Left ventricle myocardium inferior (tissue), 1 donor: ENCODE measurements at regions not wholly inside any gene's neighbourhood (a gene's known extent, or its start where the extent isn't known, plus 50 kb on each side); places are given as distances from the start of the nearest gene placed in this dataset.

Experiments used
- DNase-seq: peaks from one replicate; pipeline ENCODE4 v3.0.0-alpha.2; 2020
- H3K27ac ChIP-seq: fragments of 200-600 bp; replicated peaks from 2 replicates; pipeline ENCODE4 v1.8.0; 2021
- H3K27me3 ChIP-seq: fragments of 200-600 bp; 2 replicates; pipeline ENCODE4 v1.8.0; 2021; ENCODE audit warnings: low read depth
- H3K36me3 ChIP-seq: fragments of 200-600 bp; 2 replicates; pipeline ENCODE4 v1.8.0; 2021
- H3K4me1 ChIP-seq: fragments of 200-600 bp; 2 replicates; pipeline ENCODE4 v1.8.0; 2021
- H3K4me3 ChIP-seq: fragments of 200-600 bp; 2 replicates; pipeline ENCODE4 v1.8.0; 2021; ENCODE audit warnings: mild to moderate bottlenecking, moderate library complexity
- H3K9me3 ChIP-seq: fragments of 200-600 bp; replicated peaks from 2 replicates; pipeline ENCODE4 v1.8.0; 2021
- intact Hi-C: fragments of 100-400 bp; cut with micrococcal nuclease; formaldehyde crosslinking; loops from one replicate; pipeline ENCODE4 v1.11.0; 2022
- TF ChIP-seq, protein P1 (sequence below): fragments of 200-600 bp; IDR thresholded peaks from 2 replicates; pipeline ENCODE4 v1.8.0; 2021; ENCODE audit warnings: antibody characterized with exemption, mild to moderate bottlenecking, borderline replicate concordance
- donor health status: DM: no; HTN: yes; CAD: no; lungs with severe emphysema.

- intact Hi-C loops = no loop called here
- no peak for DNase-seq
- TF ChIP-seq, protein P1, sequence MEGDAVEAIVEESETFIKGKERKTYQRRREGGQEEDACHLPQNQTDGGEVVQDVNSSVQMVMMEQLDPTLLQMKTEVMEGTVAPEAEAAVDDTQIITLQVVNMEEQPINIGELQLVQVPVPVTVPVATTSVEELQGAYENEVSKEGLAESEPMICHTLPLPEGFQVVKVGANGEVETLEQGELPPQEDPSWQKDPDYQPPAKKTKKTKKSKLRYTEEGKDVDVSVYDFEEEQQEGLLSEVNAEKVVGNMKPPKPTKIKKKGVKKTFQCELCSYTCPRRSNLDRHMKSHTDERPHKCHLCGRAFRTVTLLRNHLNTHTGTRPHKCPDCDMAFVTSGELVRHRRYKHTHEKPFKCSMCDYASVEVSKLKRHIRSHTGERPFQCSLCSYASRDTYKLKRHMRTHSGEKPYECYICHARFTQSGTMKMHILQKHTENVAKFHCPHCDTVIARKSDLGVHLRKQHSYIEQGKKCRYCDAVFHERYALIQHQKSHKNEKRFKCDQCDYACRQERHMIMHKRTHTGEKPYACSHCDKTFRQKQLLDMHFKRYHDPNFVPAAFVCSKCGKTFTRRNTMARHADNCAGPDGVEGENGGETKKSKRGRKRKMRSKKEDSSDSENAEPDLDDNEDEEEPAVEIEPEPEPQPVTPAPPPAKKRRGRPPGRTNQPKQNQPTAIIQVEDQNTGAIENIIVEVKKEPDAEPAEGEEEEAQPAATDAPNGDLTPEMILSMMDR = no peak
- Histone ChIP-seq H3K4me3 (no peak overlapping the region), H3K4me1 (no peaks in the 10 kb centered on the region), H3K36me3 (no peaks in the 10 kb centered on the region), H3K27me3 (no peaks in the 10 kb centered on the region), H3K9me3 (no peaks in the 10 kb centered on the region), H3K27ac (no peak overlapping the region)
Observed at GRCh38 chr11:57971272-57972012, 52.2 kb upstream of the OR9Q1 start.

DNA sequence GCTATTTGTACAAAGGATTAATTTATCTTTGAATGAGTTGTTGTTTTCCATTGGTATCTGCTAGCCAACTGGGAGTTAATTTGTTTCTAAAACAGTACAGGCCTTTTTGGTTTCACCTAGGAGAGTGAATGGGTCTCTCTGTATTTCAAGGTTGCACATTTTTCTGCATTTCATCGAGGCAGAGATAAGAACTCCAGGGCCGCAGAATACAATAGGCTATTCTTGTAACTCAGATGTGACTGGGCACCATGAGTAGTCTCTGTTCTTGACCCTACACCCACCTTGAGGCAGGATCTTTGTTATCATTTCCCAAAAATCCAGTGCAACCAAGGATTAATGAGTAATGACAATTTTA, 51.7 kb upstream of the OR9Q1 start:
- H3K27ac ChIP-seq = no peak overlapping the region
- no peaks in the 10 kb centered on the region for H3K36me3 ChIP-seq
- intact Hi-C loops = no loop called here
- no peak overlapping the region for H3K4me3 ChIP-seq
- no peaks in the 10 kb centered on the region for H3K4me1 ChIP-seq
- no peak for DNase-seq
- TF ChIP-seq, protein P1 = no peak
- H3K9me3 ChIP-seq = no peaks in the 10 kb centered on the region
- no peaks in the 10 kb centered on the region for H3K27me3 ChIP-seq
